ENCODE measurements at regions not wholly inside any gene's neighbourhood (a gene's known extent, or its start where the extent isn't known, plus 50 kb on each side); places are given as distances from the start of the nearest gene placed in this dataset.

- DNase-seq (ENCODE audit: low read depth in 4 of 4, low spot score in 3 of 4): no peak
Observed at GRCh38 chr2:221200184-221200839, 371.8 kb downstream of the EPHA4 start.

GRCh38 chr2:221202431-221202830 lies 369.7 kb downstream of the EPHA4 start:
- no peak for DNase-seq (ENCODE audit: low read depth in 4 of 4, low spot score in 3 of 4)

GRCh38 chr2:221203125-221203524 lies 369.0 kb downstream of the EPHA4 start:
- no peak for DNase-seq (ENCODE audit: low read depth in 4 of 4, low spot score in 3 of 4)

- no peak for DNase-seq (ENCODE audit: low read depth in 4 of 4, low spot score in 3 of 4)
Observed at GRCh38 chr2:221203856-221204255, 368.2 kb downstream of the EPHA4 start.

GRCh38 chr2:221204699-221205098 lies 367.4 kb downstream of the EPHA4 start:
- no peak for DNase-seq (ENCODE audit: low read depth in 4 of 4, low spot score in 3 of 4)

GRCh38 chr2:221205103-221205673 lies 366.9 kb downstream of the EPHA4 start:
- DNase-seq (ENCODE audit: low read depth in 4 of 4, low spot score in 3 of 4): no peak

- DNase-seq (ENCODE audit: low read depth in 4 of 4, low spot score in 3 of 4): no peak
Observed at GRCh38 chr2:221210686-221211085, 361.4 kb downstream of the EPHA4 start.

- DNase-seq (ENCODE audit: low read depth in 4 of 4, low spot score in 3 of 4): no peak
Observed at GRCh38 chr2:221211653-221212052, 360.5 kb downstream of the EPHA4 start.

GRCh38 chr2:221212105-221212504 lies 360.0 kb downstream of the EPHA4 start:
- no peak for DNase-seq (ENCODE audit: low read depth in 4 of 4, low spot score in 3 of 4)

GRCh38 chr2:221215487-221215886 lies 356.6 kb downstream of the EPHA4 start:
- no peak for DNase-seq (ENCODE audit: low read depth in 4 of 4, low spot score in 3 of 4)

GRCh38 chr2:221216636-221217035 lies 355.5 kb downstream of the EPHA4 start:
- DNase-seq (ENCODE audit: low read depth in 4 of 4, low spot score in 3 of 4): no peak

GRCh38 chr2:221225752-221226151 lies 346.4 kb downstream of the EPHA4 start:
- DNase-seq (ENCODE audit: low read depth in 4 of 4, low spot score in 3 of 4): no peak

- no peak for DNase-seq (ENCODE audit: low read depth in 4 of 4, low spot score in 3 of 4)
Observed at GRCh38 chr2:221228214-221228769, 343.8 kb downstream of the EPHA4 start.

GRCh38 chr2:221229099-221229498 lies 343.0 kb downstream of the EPHA4 start:
- DNase-seq (ENCODE audit: low read depth in 4 of 4, low spot score in 3 of 4): no peak

- DNase-seq (ENCODE audit: low read depth in 4 of 4, low spot score in 3 of 4): no peak
Observed at GRCh38 chr2:221231511-221231910, 340.6 kb downstream of the EPHA4 start.

GRCh38 chr2:221235941-221236340 lies 336.2 kb downstream of the EPHA4 start:
- DNase-seq (ENCODE audit: low read depth in 4 of 4, low spot score in 3 of 4): peak; percentile 8 to 27 (median 16)

- no peak for DNase-seq (ENCODE audit: low read depth in 4 of 4, low spot score in 3 of 4)
Observed at GRCh38 chr2:221241072-221241471, 331.0 kb downstream of the EPHA4 start.

- no peak for DNase-seq (ENCODE audit: low read depth in 4 of 4, low spot score in 3 of 4)
Observed at GRCh38 chr2:221243771-221244170, 328.3 kb downstream of the EPHA4 start.

- DNase-seq (ENCODE audit: low read depth in 4 of 4, low spot score in 3 of 4): no peak
Observed at GRCh38 chr2:221245045-221245444, 327.1 kb downstream of the EPHA4 start.

- no peak for DNase-seq (ENCODE audit: low read depth in 4 of 4, low spot score in 3 of 4)
Observed at GRCh38 chr2:221245772-221246171, 326.3 kb downstream of the EPHA4 start.

GRCh38 chr2:221254299-221254698 lies 317.8 kb downstream of the EPHA4 start:
- DNase-seq (ENCODE audit: low read depth in 4 of 4, low spot score in 3 of 4): no peak

- DNase-seq (ENCODE audit: low read depth in 4 of 4, low spot score in 3 of 4): no peak
Observed at GRCh38 chr2:221255862-221256261, 316.2 kb downstream of the EPHA4 start.

Measured in right renal pelvis (tissue), 4 donors.